Panc1 (cell line): ENCODE measurements at regions not wholly inside any gene's neighbourhood (a gene's known extent, or its start where the extent isn't known, plus 50 kb on each side); places are given as distances from the start of the nearest gene placed in this dataset.
"Not testable (repeated sequence)": the region's sequence is repeated elsewhere in the genome, so short reads cannot be mapped to it uniquely, and the experiment has no call there.

ENCODE experiments used
- POLR2AphosphoS5 ChIP-seq: IDR thresholded peaks from 2 replicates; pipeline ENCODE4 v1.6.1; 2012; ENCODE audit warnings: mild to moderate bottlenecking, low read depth, low read length, moderate library complexity
- SIN3A ChIP-seq: IDR thresholded peaks from 2 replicates; pipeline ENCODE4 v1.6.1; 2012; ENCODE audit warnings: low read depth, mild to moderate bottlenecking, low read length, moderate library complexity, borderline replicate concordance; ENCODE audit not compliant: insufficient read depth
- TF ChIP-seq, protein P1 (sequence below): fragments of 450-650 bp; IDR thresholded peaks from 2 replicates; pipeline ENCODE4 v1.5.1; 2017; ENCODE audit warnings: mild to moderate bottlenecking

DNA sequence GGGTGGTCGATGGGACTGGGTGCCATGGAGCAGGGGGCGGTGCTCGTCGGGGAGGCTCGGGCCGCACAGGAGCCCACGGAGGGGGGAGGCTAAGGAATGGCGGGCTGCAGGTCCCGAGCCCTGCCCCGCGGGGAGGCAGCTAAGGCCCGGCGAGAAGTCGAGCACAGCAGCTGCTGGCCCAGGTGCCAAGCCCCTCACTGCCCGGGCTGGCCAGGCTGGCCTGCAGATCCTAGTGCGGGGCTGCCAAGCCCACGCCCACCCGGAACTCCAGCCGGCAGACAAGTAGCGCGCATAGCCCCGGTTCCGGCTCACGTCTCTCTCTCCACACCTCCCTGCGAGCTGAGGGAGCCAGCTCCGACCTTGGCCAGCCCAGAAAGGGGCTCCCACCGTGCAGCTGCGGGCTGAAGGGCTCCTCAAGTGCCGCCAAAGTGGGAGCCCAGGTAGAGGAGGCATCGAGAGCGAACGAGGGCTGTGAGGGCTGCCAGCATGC, 163.4 kb upstream of the OSBPL11 start:
- TF ChIP-seq SIN3A, POLR2AphosphoS5: not testable (repeated sequence)
- TF ChIP-seq, protein P1, sequence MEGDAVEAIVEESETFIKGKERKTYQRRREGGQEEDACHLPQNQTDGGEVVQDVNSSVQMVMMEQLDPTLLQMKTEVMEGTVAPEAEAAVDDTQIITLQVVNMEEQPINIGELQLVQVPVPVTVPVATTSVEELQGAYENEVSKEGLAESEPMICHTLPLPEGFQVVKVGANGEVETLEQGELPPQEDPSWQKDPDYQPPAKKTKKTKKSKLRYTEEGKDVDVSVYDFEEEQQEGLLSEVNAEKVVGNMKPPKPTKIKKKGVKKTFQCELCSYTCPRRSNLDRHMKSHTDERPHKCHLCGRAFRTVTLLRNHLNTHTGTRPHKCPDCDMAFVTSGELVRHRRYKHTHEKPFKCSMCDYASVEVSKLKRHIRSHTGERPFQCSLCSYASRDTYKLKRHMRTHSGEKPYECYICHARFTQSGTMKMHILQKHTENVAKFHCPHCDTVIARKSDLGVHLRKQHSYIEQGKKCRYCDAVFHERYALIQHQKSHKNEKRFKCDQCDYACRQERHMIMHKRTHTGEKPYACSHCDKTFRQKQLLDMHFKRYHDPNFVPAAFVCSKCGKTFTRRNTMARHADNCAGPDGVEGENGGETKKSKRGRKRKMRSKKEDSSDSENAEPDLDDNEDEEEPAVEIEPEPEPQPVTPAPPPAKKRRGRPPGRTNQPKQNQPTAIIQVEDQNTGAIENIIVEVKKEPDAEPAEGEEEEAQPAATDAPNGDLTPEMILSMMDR: not testable (repeated sequence)
